Stromal cell of bone marrow (primary cell): ENCODE measurements at regions not wholly inside any gene's neighbourhood (a gene's known extent, or its start where the extent isn't known, plus 50 kb on each side); places are given as distances from the start of the nearest gene placed in this dataset.
A peak's percentile ranks its signal among the peaks of the same experiment; 100 is the strongest.

Experiments
- DNase-seq: peaks from one replicate; pipeline ENCODE4 v3.0.0-alpha.2; 2012; ENCODE audit warnings: low read depth

DNA sequence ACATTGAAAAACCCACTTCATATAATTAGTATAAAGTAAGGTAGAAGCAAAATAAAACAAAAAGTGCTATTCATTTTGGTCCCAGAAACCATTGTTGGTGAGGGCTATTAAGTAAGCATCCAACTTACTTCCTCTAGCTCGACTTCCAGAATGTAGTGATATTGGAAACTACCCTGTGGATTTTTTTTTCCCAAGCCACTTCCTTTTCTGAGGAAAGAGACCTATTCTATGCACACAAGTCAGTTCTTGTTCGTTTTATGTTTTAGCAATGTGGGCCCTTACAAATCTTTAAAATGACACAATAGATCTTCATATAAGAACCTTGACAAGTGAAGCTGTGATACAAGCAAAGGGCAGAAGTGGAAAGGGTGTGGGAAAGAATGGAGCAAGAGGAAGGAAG lies 402.0 kb upstream of the TBL1XR1 start:
- no peak for DNase-seq

DNA sequence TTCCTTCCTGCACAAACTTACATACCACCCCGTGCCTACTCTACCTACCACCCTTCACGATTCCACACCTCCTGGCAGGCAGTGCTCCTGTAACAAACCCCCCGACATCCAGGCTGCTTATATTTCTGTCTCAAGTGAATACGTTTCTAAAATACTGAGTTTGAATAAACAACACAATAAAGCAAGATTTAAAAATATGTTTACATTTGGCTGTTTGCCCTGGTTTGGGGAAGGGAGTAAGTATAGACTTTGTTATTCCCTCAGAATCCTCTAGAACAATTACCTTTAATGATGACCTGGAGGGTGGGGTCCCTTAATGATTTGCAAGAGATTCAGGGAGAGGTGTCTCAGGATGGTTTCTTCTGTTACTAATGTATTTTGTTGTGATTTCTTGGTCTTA lies 402.6 kb upstream of the TBL1XR1 start:
- DNase-seq, result no peak

DNA sequence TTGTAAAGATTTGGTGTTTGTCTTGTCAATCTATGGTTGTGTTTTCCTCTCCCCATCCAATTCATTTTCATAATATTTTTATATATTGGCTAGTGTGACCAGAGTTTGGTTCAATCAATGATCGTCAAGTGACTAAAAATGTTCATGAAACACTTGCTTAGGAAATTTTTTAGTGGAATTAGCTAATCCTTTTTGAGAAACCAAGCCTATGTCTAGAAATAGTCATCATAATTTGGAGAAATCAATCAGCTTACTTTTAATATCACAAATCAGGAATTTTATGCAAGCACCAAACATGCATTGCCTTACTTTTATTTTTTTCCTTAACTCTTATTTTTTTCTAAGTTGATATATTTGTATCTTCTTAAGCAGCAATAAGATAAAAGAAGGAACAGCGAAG lies 403.1 kb upstream of the TBL1XR1 start:
- DNase-seq, result no peak

DNA sequence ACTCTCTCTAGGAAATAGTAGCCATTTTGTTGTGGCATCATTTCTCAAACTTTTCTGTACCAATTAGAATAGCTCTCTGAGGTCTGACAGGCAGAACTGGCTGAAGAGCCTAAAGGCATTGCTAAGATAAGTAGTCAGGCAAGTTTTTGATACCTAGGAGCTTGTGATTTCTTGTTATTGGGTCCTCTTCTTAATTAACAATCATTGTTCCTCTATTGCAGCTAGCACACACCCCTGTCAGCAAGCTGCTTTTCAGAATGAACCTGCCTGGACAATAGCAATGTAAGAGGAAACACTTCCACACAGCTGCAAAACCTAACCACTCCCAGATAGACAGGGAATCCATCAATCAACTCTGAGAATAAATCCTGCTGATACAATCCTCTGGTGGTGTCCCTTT lies 403.9 kb upstream of the TBL1XR1 start:
- DNase-seq, result no peak

DNA sequence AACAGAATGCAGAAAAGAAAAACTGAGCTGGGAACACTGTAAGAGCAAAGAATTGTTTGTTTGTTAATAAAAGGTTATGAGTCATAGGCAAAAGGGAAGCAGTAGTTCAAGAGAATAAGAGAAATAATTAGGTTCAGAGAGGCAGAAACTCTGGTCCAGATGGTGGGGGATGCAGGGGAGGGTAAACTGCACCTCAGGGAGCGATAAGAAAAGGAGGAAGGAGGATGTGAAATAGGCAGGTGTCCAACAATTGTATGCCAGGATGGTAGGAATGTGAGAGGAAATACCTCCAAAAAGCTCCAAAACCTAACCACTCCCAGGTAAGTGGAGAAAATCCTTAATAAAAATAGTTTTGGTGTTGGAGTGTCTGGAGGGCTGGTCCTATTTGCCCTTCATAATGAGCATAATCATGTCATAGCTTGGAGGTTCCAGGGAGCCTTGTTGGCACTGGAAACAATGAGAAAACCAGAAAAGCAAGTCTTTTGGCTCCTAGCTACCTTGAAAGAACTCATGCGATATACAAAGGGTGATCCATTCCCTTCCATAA lies 405.4 kb upstream of the TBL1XR1 start:
- DNase-seq, result no peak

DNA sequence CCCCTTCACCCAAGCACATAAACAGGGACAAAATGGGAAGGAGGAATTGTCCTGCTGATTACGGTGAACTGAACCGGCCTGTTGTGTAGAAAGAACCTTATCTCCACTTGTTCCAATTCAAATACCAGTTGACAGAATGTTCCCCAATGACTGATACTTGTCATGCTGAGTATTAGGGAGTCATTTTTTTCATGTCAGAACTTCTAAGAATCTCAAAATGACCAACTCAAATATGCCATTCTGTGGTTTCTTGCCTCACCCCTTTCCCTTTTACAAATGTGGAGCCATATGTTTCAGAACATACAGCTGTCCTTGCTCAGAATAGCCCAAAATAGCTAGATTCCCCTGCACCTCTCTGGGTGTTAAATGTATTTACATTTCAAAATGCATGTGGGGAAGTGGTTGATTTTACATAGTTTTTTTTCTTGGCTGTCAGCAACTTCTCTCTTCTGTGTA lies 405.9 kb upstream of the TBL1XR1 start:
- no peak for DNase-seq

DNA sequence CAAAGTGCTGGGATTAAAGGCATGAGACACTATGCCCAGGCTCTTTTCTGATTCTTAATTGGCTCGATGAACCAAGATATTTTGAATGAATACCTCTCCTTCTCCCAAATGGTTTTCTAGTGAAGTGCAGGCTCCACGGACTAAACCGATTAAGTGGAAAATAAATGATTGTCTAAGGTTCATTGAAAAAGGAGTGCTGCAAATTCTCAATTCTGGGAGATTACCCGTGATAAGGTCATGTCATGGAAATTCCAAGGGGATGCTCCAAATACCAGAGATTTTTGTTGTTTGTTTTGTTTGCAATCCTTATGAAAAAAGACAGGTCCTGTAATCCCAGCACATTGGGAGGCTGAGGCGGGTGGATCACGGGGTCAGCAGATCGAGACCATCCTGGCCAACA lies 406.9 kb upstream of the TBL1XR1 start:
- no peak for DNase-seq

DNA sequence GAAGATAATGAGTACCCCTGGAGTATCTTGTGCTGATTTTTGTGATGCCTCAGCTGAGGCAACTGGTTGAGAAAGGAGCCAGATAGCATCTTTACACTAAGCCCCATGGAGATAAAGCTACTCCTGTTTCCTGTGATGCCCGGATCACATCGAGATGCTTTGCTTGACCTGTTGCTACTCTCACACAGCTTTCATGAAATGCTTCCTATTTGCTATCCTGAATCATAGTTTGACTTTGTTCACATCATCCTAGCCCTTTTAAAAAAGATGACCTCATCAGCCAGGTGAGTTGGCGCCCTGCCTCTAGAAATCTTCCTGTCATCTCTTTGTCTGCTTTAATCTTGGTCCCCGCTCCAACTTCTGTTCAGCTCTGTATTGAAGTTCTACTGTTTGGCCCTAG lies 409.6 kb upstream of the TBL1XR1 start:
- DNase-seq, result no peak

DNA sequence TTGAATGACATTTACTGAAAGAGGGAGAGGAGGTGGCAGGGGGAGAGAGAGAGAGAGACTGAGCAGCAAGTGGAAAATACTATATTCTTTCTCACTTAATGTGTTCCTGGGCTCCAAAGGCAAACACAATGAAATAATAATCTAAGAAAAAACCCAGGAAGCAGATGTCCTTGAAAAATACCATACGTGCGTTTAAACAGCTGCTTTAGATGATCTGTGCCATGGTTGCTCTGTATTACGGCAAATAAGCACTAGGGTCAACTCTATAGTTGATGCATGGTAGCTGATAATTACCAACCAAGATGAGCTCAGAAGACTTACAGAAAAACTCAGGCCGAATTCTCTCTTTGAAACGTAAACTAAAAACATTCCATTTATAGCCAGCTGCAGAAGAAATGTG lies 410.3 kb upstream of the TBL1XR1 start:
- DNase-seq, result no peak

DNA sequence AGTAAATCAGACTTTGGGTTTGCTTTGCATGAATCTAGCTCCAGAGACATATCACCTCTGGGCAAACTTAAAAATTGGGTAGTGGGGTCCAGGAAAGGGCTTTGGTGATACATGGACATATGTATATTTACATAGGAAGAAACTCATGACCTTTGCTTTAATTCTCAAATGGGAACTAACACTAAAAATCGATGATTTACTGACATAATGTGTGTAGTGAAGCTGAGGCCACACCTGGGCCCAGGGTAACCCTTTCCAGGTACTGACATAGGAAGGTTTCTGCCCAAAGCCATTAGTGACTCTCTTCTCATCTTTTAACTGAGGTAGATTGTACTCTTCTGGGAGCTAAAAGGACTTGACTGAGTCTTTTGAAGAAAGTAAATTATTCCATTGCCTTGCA lies 411.2 kb upstream of the TBL1XR1 start:
- no peak for DNase-seq

DNA sequence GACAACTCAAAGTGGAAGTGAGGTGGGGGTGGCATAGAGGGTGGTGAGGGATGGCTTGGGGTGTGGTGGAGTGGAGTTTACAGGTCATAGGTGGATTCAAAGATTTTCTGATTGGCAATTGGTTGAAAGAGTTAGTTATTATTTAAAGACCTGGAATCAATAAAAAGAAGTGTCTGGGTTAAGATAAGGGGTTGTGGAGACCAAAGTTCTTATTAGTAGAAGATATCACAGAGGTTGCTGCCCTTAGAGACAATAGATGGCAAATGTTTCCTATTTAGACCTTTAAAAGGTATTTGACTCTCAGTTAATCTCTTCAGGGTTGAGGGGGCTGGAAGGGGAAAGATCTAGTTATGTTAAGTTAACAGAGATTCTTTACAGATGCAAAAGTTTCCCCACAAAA lies 412.3 kb upstream of the TBL1XR1 start:
- DNase-seq, result no peak

DNA sequence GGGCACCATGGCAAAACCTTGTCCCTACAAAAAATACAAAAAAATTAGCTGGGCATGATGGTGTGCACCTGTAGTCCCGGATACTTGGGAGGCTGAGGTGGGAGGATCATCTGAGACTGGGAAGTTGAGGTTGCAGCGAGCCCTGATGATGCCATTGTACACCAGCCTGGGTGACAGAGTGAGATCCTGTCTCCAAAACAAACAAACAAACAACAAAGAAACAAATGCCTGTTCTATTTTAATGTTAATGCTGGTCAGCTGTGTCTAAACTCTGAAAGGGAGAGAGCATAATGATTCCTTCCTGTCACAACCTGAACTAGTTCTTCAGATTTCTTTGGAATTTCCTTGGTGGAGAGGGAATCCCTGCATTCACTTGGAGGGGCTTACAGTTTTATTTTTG lies 413.0 kb upstream of the TBL1XR1 start:
- no peak for DNase-seq

DNA sequence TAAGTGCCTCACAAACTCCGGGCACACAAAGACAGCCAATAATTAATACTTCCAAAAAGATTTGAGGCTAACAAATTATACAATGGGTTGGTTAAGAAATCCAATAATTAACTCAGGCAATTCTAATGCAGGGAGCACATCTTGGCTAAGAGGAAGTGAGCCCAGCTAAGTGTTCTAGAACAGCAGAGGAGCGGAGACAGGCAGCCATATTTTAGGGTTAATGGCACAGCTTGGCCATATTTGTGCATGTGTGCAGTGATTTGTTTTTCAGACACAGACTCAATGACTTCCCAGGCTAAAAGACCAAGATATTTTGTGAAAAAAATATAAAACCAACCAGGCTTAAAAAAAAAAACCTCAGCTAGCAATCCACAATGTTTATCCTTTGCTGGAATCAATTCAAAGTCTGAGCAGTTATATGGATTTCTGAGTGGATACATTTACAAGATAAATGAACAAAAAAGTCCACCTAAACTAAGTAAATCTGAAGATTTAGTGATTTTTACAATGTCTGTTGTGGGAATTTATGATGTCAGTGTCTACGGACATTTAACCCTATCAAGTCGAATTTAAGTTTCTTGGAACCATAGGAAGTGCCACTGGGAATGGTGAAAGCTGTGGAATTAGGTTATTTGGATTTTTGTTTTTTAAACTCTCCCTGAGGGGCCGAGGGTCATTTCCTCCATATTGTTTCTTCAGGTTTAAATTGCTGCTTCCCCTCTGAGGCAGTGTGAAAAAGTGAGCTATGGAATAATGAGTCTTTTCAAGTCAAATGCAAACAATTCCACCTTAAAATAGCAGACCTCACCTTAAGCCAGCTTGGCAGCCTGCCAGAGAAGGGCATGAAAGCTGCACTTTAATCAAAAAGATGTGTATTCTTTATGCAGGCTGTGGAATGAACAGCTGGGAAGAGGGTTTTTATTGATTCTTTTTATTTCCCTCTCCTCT lies 413.7 kb upstream of the TBL1XR1 start:
- no peak for DNase-seq

DNA sequence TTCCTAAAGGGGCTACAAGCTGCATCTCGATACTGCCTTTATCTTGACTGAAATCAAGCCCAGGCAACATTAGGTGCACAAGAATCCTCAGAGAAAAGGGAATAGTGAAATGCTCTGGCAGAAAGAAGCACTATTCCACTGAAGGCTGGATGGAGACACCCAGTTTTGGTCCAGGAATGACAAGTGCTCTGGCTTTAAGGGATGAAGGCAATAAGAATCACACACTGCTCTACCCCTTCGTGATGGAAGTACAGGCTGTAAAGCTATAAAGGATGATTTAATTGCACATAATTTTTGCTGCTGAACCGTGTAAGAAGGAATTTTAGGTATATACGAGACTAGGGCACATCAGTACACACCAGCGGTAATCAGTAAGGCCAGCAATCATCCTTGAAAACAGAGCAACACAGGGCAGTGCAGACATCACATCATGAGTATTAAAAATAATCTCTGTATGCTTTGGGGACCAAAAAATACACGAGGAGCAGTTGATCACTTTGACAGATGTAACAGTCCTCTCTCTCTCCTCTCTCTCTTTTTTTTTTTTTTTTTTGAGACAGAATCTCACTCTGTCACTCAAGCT lies 414.6 kb upstream of the TBL1XR1 start:
- DNase-seq, result no peak

DNA sequence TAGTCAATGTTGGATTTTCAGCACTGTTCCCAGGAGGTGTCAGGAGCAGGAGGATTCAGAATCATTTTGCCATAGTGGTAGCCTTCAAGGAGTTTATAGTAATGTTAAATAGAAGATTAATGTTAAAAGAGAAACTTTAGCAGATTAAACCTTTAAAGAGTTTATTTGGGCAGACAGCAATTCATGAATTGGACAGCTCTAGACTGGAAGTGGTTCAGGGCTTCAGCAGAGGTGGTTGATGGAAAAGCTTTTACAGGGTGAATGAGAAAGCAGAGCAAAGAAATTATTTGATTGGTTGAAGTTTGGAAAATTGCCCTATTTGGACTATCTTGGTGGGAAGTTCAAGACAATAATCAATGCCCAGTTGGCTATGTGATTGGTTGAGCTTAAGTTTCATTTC lies 416.6 kb upstream of the TBL1XR1 start:
- no peak for DNase-seq

DNA sequence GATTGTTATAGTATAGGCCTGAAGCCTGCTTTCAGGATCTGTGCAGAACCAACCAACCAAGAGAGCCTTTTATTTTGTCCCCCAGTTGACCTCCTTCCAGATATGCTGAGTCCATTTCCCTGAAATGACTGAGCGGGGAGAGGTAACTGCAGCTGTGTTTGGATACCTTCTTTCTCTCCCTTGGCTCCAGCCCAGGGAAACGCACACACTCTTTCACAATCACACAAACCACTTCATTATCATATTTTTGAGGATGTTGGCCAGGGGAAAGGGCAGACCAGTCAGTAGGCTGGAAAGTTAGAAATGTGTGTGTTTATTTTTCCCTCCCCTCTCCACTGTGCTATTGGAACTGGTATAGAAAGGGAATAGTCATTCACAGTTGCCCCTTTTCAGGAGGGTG lies 417.7 kb upstream of the TBL1XR1 start:
- peak; percentile 89 for DNase-seq

DNA sequence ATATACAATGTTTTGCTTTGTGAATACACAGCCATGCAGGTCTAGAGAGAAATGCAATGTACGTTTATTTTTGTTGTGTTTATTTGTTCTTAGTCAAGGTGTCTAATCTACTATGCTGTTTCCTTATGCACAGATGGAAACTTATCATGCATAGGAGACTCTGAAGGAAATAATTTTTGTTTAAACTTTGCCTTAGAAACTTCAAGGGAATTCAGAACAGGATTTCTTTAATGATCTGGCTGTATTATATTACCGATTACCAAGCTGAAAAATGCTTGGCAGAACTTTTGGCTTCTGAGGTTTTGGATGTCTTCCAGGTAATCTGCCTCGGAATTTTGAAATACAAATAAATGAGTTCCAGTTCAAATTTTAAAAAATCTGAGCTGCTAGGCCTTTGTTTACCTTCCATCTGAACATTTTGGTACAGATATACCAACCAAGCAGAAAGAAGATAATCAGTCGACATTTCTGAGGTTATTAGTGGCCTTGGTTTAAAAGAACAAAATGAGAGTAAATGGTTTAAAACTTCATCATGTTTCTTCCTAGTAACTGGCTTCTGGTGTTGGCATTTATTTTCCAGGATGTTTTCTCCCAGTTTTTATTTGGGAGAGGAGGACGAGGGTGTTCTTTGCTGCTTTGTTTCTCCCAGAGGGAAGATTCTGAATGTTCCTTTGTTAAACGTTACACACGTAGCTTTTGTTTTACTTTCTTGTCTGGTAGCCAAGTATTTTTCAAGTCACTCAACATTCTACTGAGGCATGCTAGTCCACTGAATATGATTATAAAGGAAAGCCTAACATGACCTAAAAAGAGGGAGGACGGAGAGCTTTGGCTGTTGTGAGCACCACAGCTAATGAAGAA lies 421.8 kb upstream of the TBL1XR1 start:
- peak; percentile 64 for DNase-seq

DNA sequence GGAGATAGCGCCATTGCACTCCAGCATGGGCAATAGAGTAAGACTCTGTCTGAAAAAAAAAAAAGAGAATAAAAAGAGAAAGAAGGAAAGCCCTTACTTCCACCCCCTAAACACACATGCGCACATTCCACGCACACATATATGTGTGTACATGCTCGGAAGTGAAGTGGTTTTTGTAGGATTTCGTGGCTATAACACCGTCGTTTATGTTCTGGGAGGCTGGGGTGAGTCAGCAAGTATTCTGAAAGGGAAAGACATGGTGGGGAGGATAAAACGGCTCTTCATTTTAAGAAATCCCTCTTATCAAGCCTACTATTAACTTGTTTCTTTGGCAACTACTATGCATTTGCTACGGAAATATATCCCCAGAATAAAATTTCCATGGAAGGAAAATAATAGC lies 422.8 kb upstream of the TBL1XR1 start:
- DNase-seq, result no peak

DNA sequence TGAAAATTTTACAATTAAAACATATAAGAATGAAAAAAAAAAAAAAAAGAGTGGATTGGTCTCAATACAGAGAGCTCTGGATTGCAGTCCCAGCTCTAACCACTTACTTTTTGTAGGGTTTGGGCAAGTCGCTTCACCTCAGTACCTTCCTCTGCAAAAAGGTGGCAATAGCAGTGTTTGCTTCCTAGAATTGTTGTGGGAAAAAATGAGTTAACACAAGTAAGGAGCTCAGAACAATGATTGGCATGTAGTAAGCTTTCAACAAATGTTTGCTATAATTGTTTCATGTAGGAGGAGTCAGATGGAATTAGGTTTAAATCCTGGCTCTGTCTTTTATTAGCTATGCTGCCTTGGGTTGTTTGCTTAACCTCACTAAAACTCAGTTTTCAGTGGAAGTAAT lies 425.2 kb upstream of the TBL1XR1 start:
- DNase-seq, result no peak

DNA sequence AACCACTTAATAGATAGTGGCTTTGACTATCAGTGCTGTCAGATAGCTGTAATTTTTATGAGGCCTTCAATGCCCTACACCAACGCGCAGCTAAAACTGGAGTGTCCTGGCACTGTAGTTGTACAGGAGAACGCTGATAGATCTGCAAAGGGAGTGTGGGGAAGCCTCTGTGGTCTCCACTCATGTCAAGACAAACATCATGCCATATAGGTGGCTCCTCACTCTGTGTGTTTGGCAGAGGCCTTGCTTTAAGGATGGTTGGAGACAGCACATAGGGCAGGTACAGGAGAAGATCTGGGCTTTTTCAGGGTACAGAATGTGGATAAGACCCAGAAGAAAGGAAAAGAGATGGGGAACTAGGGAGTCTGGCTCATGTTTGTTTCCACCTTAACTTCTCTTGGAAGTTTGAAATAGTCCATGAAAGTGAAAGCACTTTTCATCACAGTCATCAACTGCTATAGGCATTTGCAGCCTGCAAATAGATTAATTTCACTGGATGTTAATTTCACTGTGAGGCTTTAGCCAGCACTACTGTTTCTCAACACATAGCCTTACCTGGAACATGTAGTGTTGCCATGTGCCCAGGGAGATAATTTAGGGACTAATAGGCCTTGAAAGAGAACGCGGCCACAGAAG lies 425.8 kb upstream of the TBL1XR1 start:
- DNase-seq, result no peak

DNA sequence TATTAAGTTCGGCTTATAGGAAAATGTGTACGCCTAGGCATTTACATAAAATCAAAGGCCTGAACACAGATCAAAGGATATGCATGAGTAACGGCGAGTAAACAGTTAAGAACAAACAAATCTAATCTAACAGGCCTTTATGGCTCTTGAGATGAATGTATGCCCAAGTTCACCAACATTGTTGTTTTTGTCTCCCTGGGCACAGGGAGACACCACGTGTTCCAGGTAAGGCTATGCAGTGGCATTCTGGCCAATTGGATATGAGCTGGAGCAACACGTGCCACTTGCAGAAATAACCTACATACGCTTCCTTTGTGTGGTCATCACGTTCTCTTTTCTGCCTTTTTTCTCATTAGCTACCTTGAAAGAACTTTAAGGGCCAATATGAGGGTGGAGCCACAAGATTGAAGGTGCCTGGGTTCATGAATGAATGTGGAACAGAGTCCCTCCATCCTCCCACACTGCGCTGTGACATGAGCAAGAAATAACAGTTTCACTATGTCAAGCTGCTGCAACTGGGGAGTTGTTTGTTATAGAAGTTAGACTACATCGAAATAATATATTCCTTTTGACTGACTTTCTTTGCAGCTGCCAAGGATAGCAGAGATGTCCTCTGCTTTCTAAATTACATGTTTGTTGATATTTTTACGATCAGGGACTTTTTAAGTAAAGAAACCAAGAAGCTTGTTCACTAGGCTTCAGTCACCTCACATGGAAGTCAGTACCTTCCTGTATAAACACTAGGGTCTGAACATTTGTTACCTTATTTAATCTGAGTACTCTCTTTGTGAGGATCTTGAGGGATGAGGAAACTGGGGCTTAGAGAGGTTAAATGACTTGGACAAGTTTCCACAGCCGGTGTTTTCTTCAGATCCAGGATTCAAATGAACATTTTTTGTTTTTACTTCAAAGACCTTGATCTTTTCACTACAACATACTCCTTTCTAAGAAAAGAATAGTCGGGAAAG lies 427.5 kb upstream of the TBL1XR1 start:
- no peak for DNase-seq
